DND-41 (cell line): ENCODE measurements at regions not wholly inside any gene's neighbourhood (a gene's known extent, or its start where the extent isn't known, plus 50 kb on each side); places are given as distances from the start of the nearest gene placed in this dataset.

Source experiments
- CTCF ChIP-seq: IDR thresholded peaks from 2 replicates; pipeline ENCODE4 v1.5.1; 2012; ENCODE audit warnings: borderline replicate concordance, low read length, moderate library complexity, mild to moderate bottlenecking; ENCODE audit not compliant: poor library complexity, severe bottlenecking; ENCODE audit errors: extremely low read depth
- EZH2 ChIP-seq: IDR thresholded peaks from 3 replicates; pipeline ENCODE4 v1.6.1; 2012; ENCODE audit warnings: borderline replicate concordance, low read depth, mild to moderate bottlenecking, moderate library complexity, low read length, inconsistent platforms; ENCODE audit not compliant: severe bottlenecking

DNA sequence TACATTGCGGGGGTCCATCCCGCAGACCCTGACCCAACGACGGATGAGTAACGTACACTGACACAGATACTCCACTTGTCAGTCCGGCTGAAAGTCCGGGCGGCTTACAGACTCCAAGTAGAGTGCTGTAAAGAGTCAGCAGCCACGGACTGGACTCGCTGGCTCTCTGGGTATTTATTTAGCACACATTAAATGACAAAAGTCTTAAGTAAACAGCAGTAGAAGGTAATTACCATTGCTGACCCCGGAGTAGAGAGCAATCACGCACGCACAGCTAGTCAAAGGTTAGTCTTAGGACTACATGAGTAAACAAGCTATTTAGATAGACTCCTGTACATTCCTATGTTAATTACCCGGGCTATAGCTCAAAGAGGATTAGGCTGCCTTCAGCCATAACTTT lies 780.9 kb downstream of the RPS29 start:
- TF ChIP-seq CTCF, result no peak
- TF ChIP-seq EZH2, result no peak
